ENCODE measurements at regions not wholly inside any gene's neighbourhood (a gene's known extent, or its start where the extent isn't known, plus 50 kb on each side); places are given as distances from the start of the nearest gene placed in this dataset.
"Not testable (repeated sequence)": the region's sequence is repeated elsewhere in the genome, so short reads cannot be mapped to it uniquely, and the experiment has no call there.

GRCh38 chr21:17139159-17139558, 373.7 kb upstream of the CXADR start:
- DNase-seq (ENCODE audit: low read depth in 2 of 2) = not testable (repeated sequence)

GRCh38 chr21:17139696-17140095, 373.1 kb upstream of the CXADR start:
- DNase-seq (ENCODE audit: low read depth in 2 of 2) = no peak

GRCh38 chr21:17146426-17146825, 366.4 kb upstream of the CXADR start:
- DNase-seq (ENCODE audit: low read depth in 2 of 2) = no peak

- no peak for DNase-seq (ENCODE audit: low read depth in 2 of 2)
Observed at GRCh38 chr21:17159697-17160096, 353.1 kb upstream of the CXADR start.

GRCh38 chr21:17185674-17186073, 327.2 kb upstream of the CXADR start:
- DNase-seq (ENCODE audit: low read depth in 2 of 2) = no peak

- no peak for DNase-seq (ENCODE audit: low read depth in 2 of 2)
Observed at GRCh38 chr21:17189963-17190362, 322.9 kb upstream of the CXADR start.

GRCh38 chr21:17191346-17191993, 321.4 kb upstream of the CXADR start:
- no peak for DNase-seq (ENCODE audit: low read depth in 2 of 2)

- no peak for DNase-seq (ENCODE audit: low read depth in 2 of 2)
Observed at GRCh38 chr21:17195351-17195750, 317.5 kb upstream of the CXADR start.

GRCh38 chr21:17195976-17196375, 316.9 kb upstream of the CXADR start:
- no peak for DNase-seq (ENCODE audit: low read depth in 2 of 2)

- DNase-seq (ENCODE audit: low read depth in 2 of 2) = no peak
Observed at GRCh38 chr21:17196623-17197022, 316.2 kb upstream of the CXADR start.

- DNase-seq (ENCODE audit: low read depth in 2 of 2) = no peak
Observed at GRCh38 chr21:17197996-17198395, 314.8 kb upstream of the CXADR start.

- no peak for DNase-seq (ENCODE audit: low read depth in 2 of 2)
Observed at GRCh38 chr21:17200250-17200649, 312.6 kb upstream of the CXADR start.

- no peak for DNase-seq (ENCODE audit: low read depth in 2 of 2)
Observed at GRCh38 chr21:17201741-17202260, 311.0 kb upstream of the CXADR start.

GRCh38 chr21:17214801-17215200, 298.0 kb upstream of the CXADR start:
- DNase-seq (ENCODE audit: low read depth in 2 of 2) = no peak

- DNase-seq (ENCODE audit: low read depth in 2 of 2) = not testable (repeated sequence)
Observed at GRCh38 chr21:17219050-17219449, 293.8 kb upstream of the CXADR start.

GRCh38 chr21:17231124-17231523, 281.7 kb upstream of the CXADR start:
- no peak for DNase-seq (ENCODE audit: low read depth in 2 of 2)

- DNase-seq (ENCODE audit: low read depth in 2 of 2) = no peak
Observed at GRCh38 chr21:17231771-17232170, 281.1 kb upstream of the CXADR start.

GRCh38 chr21:17238468-17238867, 274.4 kb upstream of the CXADR start:
- no peak for DNase-seq (ENCODE audit: low read depth in 2 of 2)

- no peak for DNase-seq (ENCODE audit: low read depth in 2 of 2)
Observed at GRCh38 chr21:17250778-17251241, 262.0 kb upstream of the CXADR start.

GRCh38 chr21:17257784-17258183, 255.1 kb upstream of the CXADR start:
- DNase-seq (ENCODE audit: low read depth in 2 of 2) = no peak

- DNase-seq (ENCODE audit: low read depth in 2 of 2) = no peak
Observed at GRCh38 chr21:17264182-17264581, 248.7 kb upstream of the CXADR start.

GRCh38 chr21:17269760-17270159, 243.1 kb upstream of the CXADR start:
- DNase-seq (ENCODE audit: low read depth in 2 of 2) = no peak

- no peak for DNase-seq (ENCODE audit: low read depth in 2 of 2)
Observed at GRCh38 chr21:17270229-17270628, 242.6 kb upstream of the CXADR start.

GRCh38 chr21:17279663-17280062, 233.2 kb upstream of the CXADR start:
- DNase-seq (ENCODE audit: low read depth in 2 of 2) = no peak

Data from stimulated activated CD8-positive, alpha-beta memory T cell treated with anti-CD3 and anti-CD28 coated beads, Interleukin-15, amount 100 ng/mL, for 48 hours (primary cell).